OCI-LY1 (cell line): ENCODE measurements at regions not wholly inside any gene's neighbourhood (a gene's known extent, or its start where the extent isn't known, plus 50 kb on each side); places are given as distances from the start of the nearest gene placed in this dataset.

Experiments
- H2AFZ ChIP-seq: fragments of 200-600 bp; sonication (generic), shearing (Covaris generic); 2 replicates; pipeline ENCODE4 v1.6.0; 2014; ENCODE audit warnings: antibody characterized with exemption, mild to moderate bottlenecking, low read length
- H3F3A ChIP-seq: fragments of 200-600 bp; sonication (generic), shearing (Covaris generic); 2 replicates; pipeline ENCODE4 v1.6.0; 2014; ENCODE audit warnings: mild to moderate bottlenecking, antibody characterized with exemption, low read length, moderate library complexity; ENCODE audit not compliant: insufficient read depth
- H3K27ac ChIP-seq: fragments of 200-600 bp; sonication (generic); 2 replicates; pipeline ENCODE4 v1.5.1; 2014; ENCODE audit warnings: low read length, mixed run types, mild to moderate bottlenecking, low read depth; ENCODE audit not compliant: poor library complexity, severe bottlenecking
- H3K27me3 ChIP-seq: fragments of 200-600 bp; sonication (generic); 2 replicates; pipeline ENCODE4 v1.6.0; 2014; ENCODE audit warnings: antibody characterized with exemption, mild to moderate bottlenecking, low read length, moderate library complexity; ENCODE audit not compliant: insufficient read depth
- H3K36me3 ChIP-seq: fragments of 200-600 bp; sonication (generic); 2 replicates; pipeline ENCODE4 v1.6.1; 2014; ENCODE audit warnings: mild to moderate bottlenecking, antibody characterized with exemption, low read length, moderate library complexity, mixed read lengths; ENCODE audit not compliant: insufficient read depth
- H3K4me1 ChIP-seq: fragments of 200-600 bp; sonication (generic); 2 replicates; pipeline ENCODE4 v1.5.1; 2014; ENCODE audit warnings: mild to moderate bottlenecking, low read length, moderate library complexity; ENCODE audit not compliant: insufficient read depth, severe bottlenecking
- H3K4me2 ChIP-seq: fragments of 200-600 bp; sonication (generic), shearing (Covaris generic); 2 replicates; pipeline ENCODE4 v1.6.1; 2014; ENCODE audit warnings: low read length
- H3K4me3 ChIP-seq: fragments of 200-600 bp; sonication (generic); 2 replicates; pipeline ENCODE4 v1.5.1; 2014; ENCODE audit warnings: low read length, low read depth, mild to moderate bottlenecking, mixed read lengths; ENCODE audit not compliant: poor library complexity, severe bottlenecking
- H3K79me2 ChIP-seq: fragments of 200-600 bp; shearing (Covaris generic); 2 replicates; pipeline ENCODE4 v1.6.1; 2016; ENCODE audit warnings: mixed run types, low read length, mixed read lengths; ENCODE audit not compliant: insufficient read depth
- H3K9ac ChIP-seq: fragments of 200-600 bp; sonication (generic), shearing (Covaris generic); 2 replicates; pipeline ENCODE4 v1.6.1; 2014; ENCODE audit warnings: mild to moderate bottlenecking, low read length, mixed read lengths
- H3K9me2 ChIP-seq: fragments of 200-600 bp; sonication (generic), shearing (Covaris generic); 2 replicates; pipeline ENCODE4 v1.6.1; 2014; ENCODE audit warnings: low read depth, mild to moderate bottlenecking, low read length, mixed read lengths
- H3K9me3 ChIP-seq: fragments of 200-600 bp; shearing (Covaris generic); 2 replicates; pipeline ENCODE4 v1.6.1; 2014; ENCODE audit warnings: low read length, mixed read lengths
- H4K20me1 ChIP-seq: fragments of 200-600 bp; sonication (generic), shearing (Covaris generic); 2 replicates; pipeline ENCODE4 v1.6.0; 2016; ENCODE audit warnings: mild to moderate bottlenecking, low read length; ENCODE audit not compliant: insufficient read depth
- EZH2 ChIP-seq: fragments of 200-600 bp; sonication (generic), shearing (Covaris generic); IDR thresholded peaks from 2 replicates; pipeline ENCODE4 v1.8.0; 2017; ENCODE audit warnings: borderline replicate concordance, mixed run types, mild to moderate bottlenecking, antibody characterized with exemption, low read length, moderate library complexity, mixed read lengths
- TF ChIP-seq, protein P1 (sequence below): fragments of 200-600 bp; sonication (generic), shearing (Covaris generic); IDR thresholded peaks from 2 replicates; pipeline ENCODE4 v1.5.1; 2017; ENCODE audit warnings: mild to moderate bottlenecking, antibody characterized with exemption, low read length, moderate library complexity, mixed read lengths

DNA sequence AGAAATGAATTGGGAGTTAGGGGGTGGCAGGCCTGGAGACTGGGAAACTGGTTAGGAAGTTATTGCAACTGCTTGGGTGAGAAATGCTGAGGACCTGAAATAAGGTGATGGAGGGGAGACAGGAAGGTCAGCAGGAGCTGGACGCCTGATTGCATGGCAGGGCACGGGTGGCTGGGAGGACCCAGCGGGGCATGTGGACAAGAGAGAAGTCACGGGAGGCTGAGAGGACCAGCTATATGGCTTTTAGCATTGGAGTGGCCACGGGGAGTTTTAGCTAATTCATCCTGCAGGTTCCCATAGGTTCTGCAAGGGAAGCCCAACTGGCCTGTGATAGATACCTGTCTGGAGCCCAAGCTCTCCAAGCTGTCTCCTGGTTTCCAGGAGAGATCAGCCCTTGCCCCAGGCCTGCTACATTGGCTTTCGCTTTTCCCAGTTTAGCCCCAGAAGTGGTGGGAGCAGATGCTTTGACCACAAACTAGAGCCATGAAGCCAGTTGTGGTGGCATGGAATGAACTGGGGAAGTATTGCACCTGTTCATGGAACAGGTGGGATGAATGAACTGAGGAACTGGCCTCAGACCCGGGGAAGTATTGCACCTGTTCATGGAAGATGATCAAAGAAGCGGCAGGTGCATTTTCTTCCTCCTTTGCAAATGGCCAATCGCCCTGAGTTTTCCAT, 93.6 kb upstream of the TAF1B start:
- peaks cover 10% of the 10 kb centered on the region for H3K4me1 ChIP-seq
- H3K4me3 ChIP-seq: no peak overlapping the region
- no peaks in the 10 kb centered on the region for H3K36me3 ChIP-seq
- no peak overlapping the region for H3K9ac ChIP-seq
- peaks cover 4% of the 10 kb centered on the region; the same call in 1 of the 2 replicates for H3K27me3 ChIP-seq
- H4K20me1 ChIP-seq: no peaks in the 10 kb centered on the region
- no peaks in the 10 kb centered on the region for H3K9me2 ChIP-seq
- no peak overlapping the region for H2AFZ ChIP-seq
- no peaks in the 10 kb centered on the region for H3K79me2 ChIP-seq
- H3K27ac ChIP-seq: no peak overlapping the region
- H3K4me2 ChIP-seq: no peak overlapping the region
- TF ChIP-seq EZH2: no peak
- TF ChIP-seq, protein P1, sequence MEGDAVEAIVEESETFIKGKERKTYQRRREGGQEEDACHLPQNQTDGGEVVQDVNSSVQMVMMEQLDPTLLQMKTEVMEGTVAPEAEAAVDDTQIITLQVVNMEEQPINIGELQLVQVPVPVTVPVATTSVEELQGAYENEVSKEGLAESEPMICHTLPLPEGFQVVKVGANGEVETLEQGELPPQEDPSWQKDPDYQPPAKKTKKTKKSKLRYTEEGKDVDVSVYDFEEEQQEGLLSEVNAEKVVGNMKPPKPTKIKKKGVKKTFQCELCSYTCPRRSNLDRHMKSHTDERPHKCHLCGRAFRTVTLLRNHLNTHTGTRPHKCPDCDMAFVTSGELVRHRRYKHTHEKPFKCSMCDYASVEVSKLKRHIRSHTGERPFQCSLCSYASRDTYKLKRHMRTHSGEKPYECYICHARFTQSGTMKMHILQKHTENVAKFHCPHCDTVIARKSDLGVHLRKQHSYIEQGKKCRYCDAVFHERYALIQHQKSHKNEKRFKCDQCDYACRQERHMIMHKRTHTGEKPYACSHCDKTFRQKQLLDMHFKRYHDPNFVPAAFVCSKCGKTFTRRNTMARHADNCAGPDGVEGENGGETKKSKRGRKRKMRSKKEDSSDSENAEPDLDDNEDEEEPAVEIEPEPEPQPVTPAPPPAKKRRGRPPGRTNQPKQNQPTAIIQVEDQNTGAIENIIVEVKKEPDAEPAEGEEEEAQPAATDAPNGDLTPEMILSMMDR: no peak
- no peaks in the 10 kb centered on the region for H3K9me3 ChIP-seq
- H3F3A ChIP-seq: no peaks in the 10 kb centered on the region

DNA sequence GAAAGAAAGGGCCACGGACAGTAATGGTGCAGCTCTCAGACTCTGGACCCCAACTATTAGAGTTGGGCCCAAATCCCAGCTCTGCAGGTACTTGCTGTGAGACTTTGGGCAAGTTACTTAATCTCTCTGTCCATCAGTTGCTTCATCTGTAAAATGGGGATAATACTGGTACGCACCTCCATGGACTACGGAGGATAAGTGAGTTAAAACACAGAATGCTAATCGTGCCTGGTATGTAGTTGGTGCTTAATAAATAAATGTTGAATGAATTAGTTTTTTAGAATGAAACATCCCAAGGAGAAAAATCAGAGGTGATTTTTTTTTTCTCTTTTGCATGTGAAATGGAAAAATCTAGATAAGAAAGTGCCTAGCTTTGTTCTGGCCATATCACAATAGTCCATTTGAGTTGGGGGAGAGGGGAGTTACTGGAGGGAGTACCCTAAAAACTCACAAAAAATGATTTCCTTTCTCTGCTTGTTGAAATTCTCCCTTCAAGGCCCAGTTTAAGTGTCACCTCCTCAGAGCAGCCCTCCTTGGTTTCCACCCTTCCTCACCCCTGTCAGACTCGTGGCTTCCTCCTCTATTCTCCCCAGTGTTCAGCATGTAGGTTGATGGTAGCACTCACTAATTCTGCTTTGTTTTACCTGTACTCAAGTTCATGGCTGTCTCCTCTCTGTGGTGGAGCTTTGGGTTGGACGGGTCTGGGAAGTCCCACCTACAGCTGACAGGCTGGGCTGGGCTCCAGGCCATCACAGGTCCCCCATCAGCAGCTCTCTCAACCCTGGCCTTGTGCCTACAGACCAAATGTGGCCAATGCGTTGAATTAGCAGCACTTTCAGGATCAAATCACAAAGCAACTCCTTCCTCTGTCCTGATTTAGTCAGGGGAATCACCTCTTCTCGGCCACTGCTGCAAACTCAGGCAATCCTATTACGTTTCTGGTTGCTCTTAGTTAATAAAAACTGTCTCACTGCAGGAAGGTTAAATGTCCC, 92.8 kb upstream of the TAF1B start:
- Histone ChIP-seq H3K4me2 (no peak overlapping the region), H2AFZ (no peak overlapping the region)

DNA sequence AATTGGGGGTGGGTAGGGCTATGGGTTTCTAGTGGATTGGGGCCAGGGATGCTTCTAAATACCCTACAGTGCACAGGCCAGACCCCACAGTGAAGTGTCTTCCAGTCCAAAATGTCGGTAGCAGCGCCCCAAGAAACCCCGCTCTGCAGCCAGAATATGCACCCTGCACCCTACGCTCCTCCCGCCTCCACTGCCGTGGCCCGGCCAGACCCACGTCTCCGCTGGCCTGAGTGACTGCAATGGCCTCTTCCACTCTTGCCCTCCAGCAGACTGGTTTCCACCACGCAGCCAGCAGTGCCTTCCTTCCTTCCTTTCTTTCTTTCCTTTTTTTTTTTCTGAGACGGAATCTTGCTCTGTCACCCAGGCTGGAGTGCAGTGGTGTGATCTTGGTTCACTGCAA, 91.4 kb upstream of the TAF1B start:
- no peaks in the 10 kb centered on the region for H3K9me2 ChIP-seq
- peaks cover 14% of the 10 kb centered on the region for H3K4me1 ChIP-seq
- no peak overlapping the region for H3K4me3 ChIP-seq
- H3F3A ChIP-seq: no peaks in the 10 kb centered on the region
- no peak overlapping the region for H3K9ac ChIP-seq
- no peaks in the 10 kb centered on the region for H3K36me3 ChIP-seq
- H3K27ac ChIP-seq: no peak overlapping the region
- no peak overlapping the region for H2AFZ ChIP-seq
- peaks cover 4% of the 10 kb centered on the region; the same call in 1 of the 2 replicates for H3K27me3 ChIP-seq
- H3K9me3 ChIP-seq: no peaks in the 10 kb centered on the region
- no peaks in the 10 kb centered on the region for H4K20me1 ChIP-seq
- TF ChIP-seq, protein P1: no peak
- no peak for TF ChIP-seq EZH2
- H3K4me2 ChIP-seq: no peak overlapping the region
- no peaks in the 10 kb centered on the region for H3K79me2 ChIP-seq

More for the DNA sequence above, 92.8 kb upstream of the TAF1B start:
- no peaks in the 10 kb centered on the region for H3K36me3 ChIP-seq
- H3K27ac ChIP-seq: no peak overlapping the region
- no peaks in the 10 kb centered on the region for H3F3A ChIP-seq
- H3K27me3 ChIP-seq: peaks cover 4% of the 10 kb centered on the region; the same call in 1 of the 2 replicates
- H3K9me2 ChIP-seq: no peaks in the 10 kb centered on the region
- H3K9me3 ChIP-seq: no peaks in the 10 kb centered on the region
- peaks cover 14% of the 10 kb centered on the region for H3K4me1 ChIP-seq
- no peak for TF ChIP-seq EZH2
- TF ChIP-seq, protein P1: no peak
- no peak overlapping the region for H3K4me3 ChIP-seq
- no peaks in the 10 kb centered on the region for H4K20me1 ChIP-seq
- no peak overlapping the region for H3K9ac ChIP-seq
- H3K79me2 ChIP-seq: no peaks in the 10 kb centered on the region
